RWPE2 (cell line): ENCODE measurements at regions not wholly inside any gene's neighbourhood (a gene's known extent, or its start where the extent isn't known, plus 50 kb on each side); places are given as distances from the start of the nearest gene placed in this dataset.
A peak's percentile ranks its signal among the peaks of the same experiment; 100 is the strongest.
"Not testable (repeated sequence)": the region's sequence is repeated elsewhere in the genome, so short reads cannot be mapped to it uniquely, and the experiment has no call there.

Source experiments
- ATAC-seq: fragments of 200-7000 bp; cut with Tn5 transposase; 3 replicates; pipeline ENCODE4 v1.9.1; 2021; ENCODE audit warnings: low read depth
- DNase-seq: peaks from one replicate; pipeline ENCODE4 v3.0.0-alpha.2; 2020; ENCODE audit warnings: low spot score
- H3K27ac ChIP-seq: fragments of 450-650 bp; 2 replicates; pipeline ENCODE4 v1.5.1; 2017; ENCODE audit warnings: mild to moderate bottlenecking; ENCODE audit not compliant: poor library complexity, severe bottlenecking
- H3K27me3 ChIP-seq: fragments of 250-450 bp; sonication (Bioruptor Pico); 2 replicates; pipeline ENCODE4 v1.5.1; 2021; ENCODE audit warnings: mild to moderate bottlenecking, moderate library complexity; ENCODE audit not compliant: insufficient read depth, poor library complexity, severe bottlenecking
- H3K36me3 ChIP-seq: fragments of 250-450 bp; sonication (Bioruptor Pico); 2 replicates; pipeline ENCODE4 v1.5.1; 2020; ENCODE audit warnings: low read depth, mild to moderate bottlenecking, moderate library complexity
- H3K4me1 ChIP-seq: fragments of 250-450 bp; sonication (Bioruptor Pico); 2 replicates; pipeline ENCODE4 v1.5.1; 2021; ENCODE audit warnings: mild to moderate bottlenecking, moderate library complexity; ENCODE audit not compliant: insufficient read depth, poor library complexity, severe bottlenecking
- H3K4me3 ChIP-seq: fragments of 250-450 bp; sonication (Bioruptor Pico); 2 replicates; pipeline ENCODE4 v1.5.1; 2021; ENCODE audit warnings: mild to moderate bottlenecking, moderate library complexity; ENCODE audit not compliant: severe bottlenecking
- H3K9me3 ChIP-seq: fragments of 250-450 bp; sonication (Bioruptor Pico); 2 replicates; pipeline ENCODE4 v1.5.1; 2021; ENCODE audit warnings: mild to moderate bottlenecking, moderate library complexity; ENCODE audit not compliant: severe bottlenecking
- TF ChIP-seq, protein P1 (sequence below): fragments of 450-650 bp; IDR thresholded peaks from one replicate; pipeline ENCODE4 v1.5.1; 2017; ENCODE audit warnings: mild to moderate bottlenecking, moderate library complexity; ENCODE audit not compliant: poor library complexity, severe bottlenecking

DNA sequence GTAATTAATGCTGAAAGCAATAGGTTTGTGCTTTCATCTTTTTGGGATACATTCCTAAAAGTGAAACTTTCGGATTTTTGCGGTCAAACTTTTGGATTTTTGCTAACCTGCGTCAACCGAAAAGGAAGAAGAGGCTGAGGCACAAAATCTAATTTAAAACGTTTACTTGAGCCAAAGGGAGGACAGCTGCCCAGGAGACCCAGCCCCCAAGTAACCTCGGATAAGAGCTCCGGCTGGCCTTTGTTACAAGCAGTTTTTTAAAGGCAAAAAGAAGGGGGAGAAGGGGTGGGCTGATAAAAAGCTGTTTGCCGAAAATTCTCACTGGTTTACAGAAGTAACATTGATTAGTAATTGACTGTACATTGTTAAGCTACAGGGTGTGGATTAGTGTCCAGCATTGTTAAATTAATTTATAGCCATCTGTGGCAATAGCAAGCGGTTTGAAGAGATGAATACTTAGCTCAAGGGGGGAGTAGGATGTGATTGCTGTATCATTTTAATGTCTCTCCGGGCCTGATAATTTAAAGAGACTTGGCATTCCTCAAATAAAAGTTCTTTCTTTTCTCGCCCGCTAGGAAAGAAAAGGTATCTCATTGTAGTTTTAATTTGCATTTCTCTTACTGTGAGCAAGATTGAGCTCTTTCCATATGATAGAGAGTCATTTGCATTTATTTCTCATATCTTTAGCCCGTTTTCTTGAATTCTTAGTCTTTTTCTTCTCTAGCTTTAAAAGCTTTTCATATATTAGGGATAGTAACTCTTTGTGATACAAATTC is 59.1 kb upstream of the USP9X start:
- H3K4me1 ChIP-seq, result peaks cover 11% of the 10 kb centered on the region
- H3K27ac ChIP-seq, result peak overlapping the region; percentile 60
- H3K9me3 ChIP-seq, result no peaks in the 10 kb centered on the region
- TF ChIP-seq, protein P1, sequence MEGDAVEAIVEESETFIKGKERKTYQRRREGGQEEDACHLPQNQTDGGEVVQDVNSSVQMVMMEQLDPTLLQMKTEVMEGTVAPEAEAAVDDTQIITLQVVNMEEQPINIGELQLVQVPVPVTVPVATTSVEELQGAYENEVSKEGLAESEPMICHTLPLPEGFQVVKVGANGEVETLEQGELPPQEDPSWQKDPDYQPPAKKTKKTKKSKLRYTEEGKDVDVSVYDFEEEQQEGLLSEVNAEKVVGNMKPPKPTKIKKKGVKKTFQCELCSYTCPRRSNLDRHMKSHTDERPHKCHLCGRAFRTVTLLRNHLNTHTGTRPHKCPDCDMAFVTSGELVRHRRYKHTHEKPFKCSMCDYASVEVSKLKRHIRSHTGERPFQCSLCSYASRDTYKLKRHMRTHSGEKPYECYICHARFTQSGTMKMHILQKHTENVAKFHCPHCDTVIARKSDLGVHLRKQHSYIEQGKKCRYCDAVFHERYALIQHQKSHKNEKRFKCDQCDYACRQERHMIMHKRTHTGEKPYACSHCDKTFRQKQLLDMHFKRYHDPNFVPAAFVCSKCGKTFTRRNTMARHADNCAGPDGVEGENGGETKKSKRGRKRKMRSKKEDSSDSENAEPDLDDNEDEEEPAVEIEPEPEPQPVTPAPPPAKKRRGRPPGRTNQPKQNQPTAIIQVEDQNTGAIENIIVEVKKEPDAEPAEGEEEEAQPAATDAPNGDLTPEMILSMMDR, result no peak
- H3K27me3 ChIP-seq, result no peaks in the 10 kb centered on the region
- no peak for ATAC-seq
- no peaks in the 10 kb centered on the region for H3K36me3 ChIP-seq
- DNase-seq, result no peak
- no peak overlapping the region for H3K4me3 ChIP-seq

DNA sequence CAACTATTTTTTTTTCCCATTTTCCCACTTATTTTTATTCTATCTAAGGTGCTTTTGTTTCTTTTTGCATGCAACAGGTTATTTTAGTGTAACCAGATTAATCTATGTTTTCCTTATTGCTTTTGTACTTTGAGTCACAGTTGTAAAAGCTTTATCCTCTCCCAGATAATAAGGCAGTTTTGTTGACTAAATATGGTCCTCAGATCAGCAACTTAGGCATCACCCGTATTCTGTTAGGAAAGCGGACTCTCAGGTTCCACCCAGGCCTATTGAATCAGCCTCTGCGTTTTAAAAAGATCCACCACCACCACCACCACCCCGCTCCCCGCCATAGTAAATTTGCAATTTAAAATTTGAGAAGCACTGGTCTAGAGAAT is 58.6 kb upstream of the USP9X start:
- Histone ChIP-seq H3K27me3 (no peaks in the 10 kb centered on the region), H3K9me3 (no peaks in the 10 kb centered on the region), H3K36me3 (no peaks in the 10 kb centered on the region), H3K27ac (peak overlapping the region; percentile 60), H3K4me3 (no peak overlapping the region), H3K4me1 (peaks cover 11% of the 10 kb centered on the region)
- ATAC-seq (no peak), DNase-seq (no peak)
- TF ChIP-seq, protein P1, result no peak

DNA sequence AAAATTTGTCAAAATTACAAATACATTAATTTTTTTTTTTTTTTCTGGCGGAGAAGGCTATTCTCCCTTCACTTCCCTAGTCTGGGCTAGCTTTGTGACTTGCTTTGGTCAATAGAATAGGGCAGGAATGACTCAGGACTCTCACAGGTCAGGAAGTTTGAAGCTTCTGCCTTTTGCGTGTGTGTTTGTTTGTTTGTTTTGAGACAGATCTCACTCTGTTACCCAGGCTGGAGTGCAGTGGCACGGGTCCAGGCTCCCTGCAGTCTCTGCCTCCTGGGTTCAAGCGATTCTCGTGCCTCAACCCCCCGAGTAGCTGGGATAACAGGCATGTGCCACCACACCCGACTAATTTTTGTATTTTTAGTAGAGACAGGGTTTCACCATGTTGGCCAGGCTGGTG is 55.9 kb upstream of the USP9X start:
- Histone ChIP-seq H3K9me3 (no peaks in the 10 kb centered on the region), H3K27me3 (no peaks in the 10 kb centered on the region), H3K4me3 (no peak overlapping the region), H3K4me1 (peaks cover 7% of the 10 kb centered on the region), H3K27ac (no peak overlapping the region), H3K36me3 (no peaks in the 10 kb centered on the region)
- TF ChIP-seq, protein P1, result no peak
- ATAC-seq, result no peak
- no peak for DNase-seq

DNA sequence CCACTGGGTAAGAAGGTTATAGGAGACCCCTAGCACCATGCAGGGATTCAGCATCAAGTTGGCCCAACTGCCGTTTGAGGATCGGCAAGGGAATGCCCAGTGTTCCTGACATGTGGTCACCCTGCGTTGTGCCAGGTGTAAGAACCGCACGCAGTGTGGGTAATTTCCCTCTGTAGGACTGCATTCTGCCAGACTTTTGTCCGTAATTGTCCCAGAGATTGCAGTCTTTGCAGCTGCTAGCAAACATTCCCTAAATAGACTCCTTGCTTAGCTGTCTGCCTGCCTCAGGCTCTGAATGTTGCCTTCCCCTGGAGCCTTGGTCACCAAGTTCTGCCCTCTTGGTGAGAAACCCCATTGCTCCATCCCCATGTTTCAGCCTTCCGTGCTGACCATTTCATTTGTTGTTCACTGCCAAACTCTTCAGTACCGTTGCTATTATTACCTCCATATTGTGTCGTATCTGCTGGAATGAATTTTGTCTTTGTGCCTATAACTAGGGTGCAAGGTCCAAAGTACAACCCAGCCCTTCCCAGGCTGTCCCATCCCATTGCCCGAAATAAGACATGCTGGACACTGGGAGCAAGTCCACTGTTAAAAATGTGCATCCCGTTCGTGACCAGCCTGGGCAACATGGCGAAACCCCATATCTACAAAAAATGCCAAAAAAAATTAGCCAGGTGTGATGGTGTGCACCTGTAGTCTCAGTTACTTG is 53.8 kb upstream of the USP9X start:
- H3K36me3 ChIP-seq, result no peaks in the 10 kb centered on the region
- H3K9me3 ChIP-seq, result no peaks in the 10 kb centered on the region
- H3K27ac ChIP-seq, result no peak overlapping the region
- peaks cover 7% of the 10 kb centered on the region for H3K4me1 ChIP-seq
- no peak overlapping the region for H3K4me3 ChIP-seq
- DNase-seq (no peak), ATAC-seq (no peak)
- no peaks in the 10 kb centered on the region for H3K27me3 ChIP-seq
- TF ChIP-seq, protein P1, result no peak

DNA sequence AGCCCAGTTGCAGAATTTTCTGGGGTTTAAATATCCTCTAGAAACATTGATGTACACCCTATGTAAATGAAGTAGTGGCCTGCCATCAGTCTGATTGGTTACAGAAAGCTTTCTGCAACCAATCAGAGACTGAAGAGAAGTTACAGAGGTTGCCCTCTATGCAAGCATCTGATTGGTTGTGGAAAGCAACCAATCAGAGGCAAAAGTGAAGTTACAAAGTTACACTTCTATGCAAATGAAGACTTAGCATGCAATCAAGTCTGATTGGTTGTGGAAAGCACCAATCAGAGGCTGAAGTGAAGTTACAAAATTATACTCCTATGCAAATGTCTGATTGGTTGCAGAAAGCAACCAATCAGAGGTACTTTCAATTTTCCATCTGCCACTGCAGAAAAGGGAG is 51.9 kb upstream of the USP9X start:
- ATAC-seq (no peak), DNase-seq (no peak)
- TF ChIP-seq, protein P1, result no peak
- Histone ChIP-seq H3K4me1 (no peaks in the 10 kb centered on the region), H3K9me3 (no peaks in the 10 kb centered on the region), H3K27me3 (no peaks in the 10 kb centered on the region), H3K36me3 (no peaks in the 10 kb centered on the region), H3K27ac (no peak overlapping the region), H3K4me3 (no peak overlapping the region)

DNA sequence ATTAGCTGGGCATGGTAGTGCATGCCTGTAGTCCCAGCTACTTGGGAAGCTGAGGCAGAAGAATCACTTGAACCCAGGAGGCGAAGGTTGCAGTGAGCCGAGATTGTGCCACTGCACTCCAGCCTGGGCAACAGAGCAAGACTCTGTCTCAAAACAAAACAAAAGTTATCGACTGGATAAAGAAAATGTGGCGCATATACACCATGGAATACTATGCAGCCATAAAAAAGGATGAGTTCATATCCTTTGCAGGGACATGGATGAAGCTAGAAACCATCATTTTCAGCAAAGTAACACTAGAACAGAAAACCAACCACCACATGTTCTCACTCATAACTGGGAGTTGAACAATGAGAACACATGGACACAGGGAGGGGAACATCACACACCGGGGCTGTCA is 50.3 kb upstream of the USP9X start:
- DNase-seq, H3K4me1 ChIP-seq, H3K27ac ChIP-seq, H3K27me3 ChIP-seq, H3K4me3 ChIP-seq, H3K9me3 ChIP-seq, ATAC-seq, H3K36me3 ChIP-seq: not testable (repeated sequence)
